Liver (tissue), 8 donors: ENCODE measurements at regions not wholly inside any gene's neighbourhood (a gene's known extent, or its start where the extent isn't known, plus 50 kb on each side); places are given as distances from the start of the nearest gene placed in this dataset.

Source experiments
- DNase-seq: peaks from one replicate; pipeline ENCODE4 v3.0.0-alpha.2; 2017; ENCODE audit warnings: low spot score
- H3K27ac ChIP-seq, 2 donors: one replicate each; pipeline ENCODE4 v1.7.0; 2013; ENCODE audit warnings: inconsistent platforms in 2 of 2, low read length in 2 of 2, control low read depth in 1 of 2, low read depth in 1 of 2, mild to moderate bottlenecking in 1 of 2
- H3K27me3 ChIP-seq, 4 donors: one replicate each; pipeline versions ENCODE4 v1.6.1 to v1.7.0; 2013; ENCODE audit warnings: low read length in 3 of 4, inconsistent platforms in 1 of 4, mild to moderate bottlenecking in 1 of 4, moderate library complexity in 1 of 4; ENCODE audit not compliant: control insufficient read depth in 4 of 4, insufficient read depth in 4 of 4
- H3K36me3 ChIP-seq, 4 donors: one replicate each; pipeline versions ENCODE4 v1.6.1 to v1.7.0; 2013; ENCODE audit warnings: low read length in 3 of 4, mild to moderate bottlenecking in 3 of 4, low read depth in 1 of 4, moderate library complexity in 1 of 4; ENCODE audit not compliant: control insufficient read depth in 4 of 4, insufficient read depth in 3 of 4
- H3K4me1 ChIP-seq, 4 donors: one replicate each; pipeline versions ENCODE4 v1.6.1 to v1.7.0; 2013; ENCODE audit warnings: low read length in 3 of 4, mild to moderate bottlenecking in 3 of 4, moderate library complexity in 1 of 4; ENCODE audit not compliant: control insufficient read depth in 4 of 4, insufficient read depth in 4 of 4
- H3K4me3 ChIP-seq, 3 donors: one replicate each; pipeline versions ENCODE4 v1.6.1 to v1.7.0; 2013; ENCODE audit warnings: low read length in 3 of 3, control low read depth in 1 of 3, low read depth in 1 of 3, mild to moderate bottlenecking in 1 of 3
- H3K9ac ChIP-seq, 2 donors: one replicate each; pipeline ENCODE4 v1.7.0; 2013; ENCODE audit warnings: low read length in 2 of 2, mild to moderate bottlenecking in 2 of 2, moderate library complexity in 2 of 2, control low read depth in 1 of 2, low read depth in 1 of 2
- H3K9me3 ChIP-seq, 4 donors: one replicate each; pipeline versions ENCODE4 v1.6.1 to v1.7.0; 2013; ENCODE audit warnings: low read length in 3 of 4; ENCODE audit not compliant: control insufficient read depth in 4 of 4
- CTCF ChIP-seq: fragments of 150-350 bp; IDR thresholded peaks from 2 replicates; pipeline ENCODE4 v1.5.1; 2017; ENCODE audit warnings: improper control_type of control experiment, low read depth, low read length; ENCODE audit not compliant: missing input control
- FOXA1 ChIP-seq: IDR thresholded peaks from 2 replicates; pipeline ENCODE4 v1.6.1; 2016; ENCODE audit warnings: antibody characterized with exemption
- FOXA2 ChIP-seq: IDR thresholded peaks from 2 replicates; pipeline ENCODE4 v1.6.1; 2016; ENCODE audit warnings: antibody characterized with exemption
- GABPA ChIP-seq, 2 donors: IDR thresholded peaks in 1 of 2; conservative IDR thresholded peaks in 1 of 2; 2 replicates each; pipeline ENCODE4 v1.6.1; 2016; ENCODE audit warnings: antibody characterized with exemption in 2 of 2, mild to moderate bottlenecking in 1 of 2, moderate library complexity in 1 of 2
- JUND ChIP-seq, 2 donors: IDR thresholded peaks; 2 replicates each; pipeline ENCODE4 v1.6.1; 2016; ENCODE audit warnings: antibody characterized with exemption in 2 of 2
- MAX ChIP-seq: IDR thresholded peaks from 2 replicates; pipeline ENCODE4 v1.6.1; 2016; ENCODE audit warnings: antibody characterized with exemption
- NR2F2 ChIP-seq: IDR thresholded peaks from 2 replicates; pipeline ENCODE4 v1.6.1; 2016; ENCODE audit warnings: antibody characterized with exemption
- RAD21 ChIP-seq, 2 donors: IDR thresholded peaks; 2 replicates each; pipeline ENCODE4 v1.6.1; 2016; ENCODE audit warnings: antibody characterized with exemption in 2 of 2, mild to moderate bottlenecking in 2 of 2
- SP1 ChIP-seq: IDR thresholded peaks from 2 replicates; pipeline ENCODE4 v1.6.1; 2018; ENCODE audit warnings: antibody characterized with exemption, mild to moderate bottlenecking
- TAF1 ChIP-seq: conservative IDR thresholded peaks from 2 replicates; pipeline ENCODE4 v1.6.1; 2016; ENCODE audit warnings: antibody characterized with exemption, mild to moderate bottlenecking
- YY1 ChIP-seq: IDR thresholded peaks from 2 replicates; pipeline ENCODE4 v1.6.1; 2016; ENCODE audit warnings: antibody characterized with exemption, mild to moderate bottlenecking
- WGBS: extraction: QIAGEN DNeasy Blood & Tissue Kit; methylation state at CpG from one replicate; pipeline ENCODE4 v1.1.7; 2013; 5-methylcytosine and 5-hydroxymethylcytosine counted together
- TF ChIP-seq, protein P1 (sequence below): IDR thresholded peaks from 2 replicates; pipeline ENCODE4 v1.6.1; 2016; ENCODE audit warnings: antibody characterized with exemption, mild to moderate bottlenecking
- TF ChIP-seq, protein P2 (sequence below): IDR thresholded peaks from 2 replicates; pipeline ENCODE4 v1.6.1; 2016; ENCODE audit warnings: antibody characterized with exemption
- TF ChIP-seq, protein P3 (sequence below): IDR thresholded peaks from 2 replicates; pipeline ENCODE4 v1.6.1; 2016; ENCODE audit warnings: antibody characterized with exemption
- donor health status: healthy.
- donor health status: healthy.
- donor health status: healthy.
- donor health status: healthy.
- donor health status: healthy.

- WGBS, result 39% methylated on average over 11 of the region's 11 CpGs
- H3K9ac ChIP-seq, result no peak overlapping the region
- no peaks in the 10 kb centered on the region for H3K9me3 ChIP-seq
- peaks cover 0 to 7% (median 0%) of the 10 kb centered on the region in 4 donors for H3K4me1 ChIP-seq
- H3K27ac ChIP-seq, result no peak overlapping the region
- H3K4me3 ChIP-seq, result no peak overlapping the region
- no peaks in the 10 kb centered on the region for H3K36me3 ChIP-seq
- peaks cover 0 to 5% (median 3%) of the 10 kb centered on the region in 4 donors for H3K27me3 ChIP-seq
- no peak for DNase-seq
- TF ChIP-seq, protein P1, sequence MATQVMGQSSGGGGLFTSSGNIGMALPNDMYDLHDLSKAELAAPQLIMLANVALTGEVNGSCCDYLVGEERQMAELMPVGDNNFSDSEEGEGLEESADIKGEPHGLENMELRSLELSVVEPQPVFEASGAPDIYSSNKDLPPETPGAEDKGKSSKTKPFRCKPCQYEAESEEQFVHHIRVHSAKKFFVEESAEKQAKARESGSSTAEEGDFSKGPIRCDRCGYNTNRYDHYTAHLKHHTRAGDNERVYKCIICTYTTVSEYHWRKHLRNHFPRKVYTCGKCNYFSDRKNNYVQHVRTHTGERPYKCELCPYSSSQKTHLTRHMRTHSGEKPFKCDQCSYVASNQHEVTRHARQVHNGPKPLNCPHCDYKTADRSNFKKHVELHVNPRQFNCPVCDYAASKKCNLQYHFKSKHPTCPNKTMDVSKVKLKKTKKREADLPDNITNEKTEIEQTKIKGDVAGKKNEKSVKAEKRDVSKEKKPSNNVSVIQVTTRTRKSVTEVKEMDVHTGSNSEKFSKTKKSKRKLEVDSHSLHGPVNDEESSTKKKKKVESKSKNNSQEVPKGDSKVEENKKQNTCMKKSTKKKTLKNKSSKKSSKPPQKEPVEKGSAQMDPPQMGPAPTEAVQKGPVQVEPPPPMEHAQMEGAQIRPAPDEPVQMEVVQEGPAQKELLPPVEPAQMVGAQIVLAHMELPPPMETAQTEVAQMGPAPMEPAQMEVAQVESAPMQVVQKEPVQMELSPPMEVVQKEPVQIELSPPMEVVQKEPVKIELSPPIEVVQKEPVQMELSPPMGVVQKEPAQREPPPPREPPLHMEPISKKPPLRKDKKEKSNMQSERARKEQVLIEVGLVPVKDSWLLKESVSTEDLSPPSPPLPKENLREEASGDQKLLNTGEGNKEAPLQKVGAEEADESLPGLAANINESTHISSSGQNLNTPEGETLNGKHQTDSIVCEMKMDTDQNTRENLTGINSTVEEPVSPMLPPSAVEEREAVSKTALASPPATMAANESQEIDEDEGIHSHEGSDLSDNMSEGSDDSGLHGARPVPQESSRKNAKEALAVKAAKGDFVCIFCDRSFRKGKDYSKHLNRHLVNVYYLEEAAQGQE, result no peak
- no peak for TF ChIP-seq YY1
- TF ChIP-seq GABPA (IDR thresholded peaks at IDR 0.05 in 1 of 2, conservative IDR thresholded peaks at IDR 0.05 in 1 of 2), result no peak
- TF ChIP-seq CTCF, result no peak
- no peak for TF ChIP-seq JUND (IDR thresholded peaks at IDR 0.05)
- TF ChIP-seq, protein P2, sequence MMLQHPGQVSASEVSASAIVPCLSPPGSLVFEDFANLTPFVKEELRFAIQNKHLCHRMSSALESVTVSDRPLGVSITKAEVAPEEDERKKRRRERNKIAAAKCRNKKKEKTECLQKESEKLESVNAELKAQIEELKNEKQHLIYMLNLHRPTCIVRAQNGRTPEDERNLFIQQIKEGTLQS, result no peak
- no peak for TF ChIP-seq FOXA2
- no peak for TF ChIP-seq TAF1
- no peak for TF ChIP-seq SP1
Measured at GRCh38 chr11:131195661-131196517, 174.5 kb upstream of the NTM start.

DNA sequence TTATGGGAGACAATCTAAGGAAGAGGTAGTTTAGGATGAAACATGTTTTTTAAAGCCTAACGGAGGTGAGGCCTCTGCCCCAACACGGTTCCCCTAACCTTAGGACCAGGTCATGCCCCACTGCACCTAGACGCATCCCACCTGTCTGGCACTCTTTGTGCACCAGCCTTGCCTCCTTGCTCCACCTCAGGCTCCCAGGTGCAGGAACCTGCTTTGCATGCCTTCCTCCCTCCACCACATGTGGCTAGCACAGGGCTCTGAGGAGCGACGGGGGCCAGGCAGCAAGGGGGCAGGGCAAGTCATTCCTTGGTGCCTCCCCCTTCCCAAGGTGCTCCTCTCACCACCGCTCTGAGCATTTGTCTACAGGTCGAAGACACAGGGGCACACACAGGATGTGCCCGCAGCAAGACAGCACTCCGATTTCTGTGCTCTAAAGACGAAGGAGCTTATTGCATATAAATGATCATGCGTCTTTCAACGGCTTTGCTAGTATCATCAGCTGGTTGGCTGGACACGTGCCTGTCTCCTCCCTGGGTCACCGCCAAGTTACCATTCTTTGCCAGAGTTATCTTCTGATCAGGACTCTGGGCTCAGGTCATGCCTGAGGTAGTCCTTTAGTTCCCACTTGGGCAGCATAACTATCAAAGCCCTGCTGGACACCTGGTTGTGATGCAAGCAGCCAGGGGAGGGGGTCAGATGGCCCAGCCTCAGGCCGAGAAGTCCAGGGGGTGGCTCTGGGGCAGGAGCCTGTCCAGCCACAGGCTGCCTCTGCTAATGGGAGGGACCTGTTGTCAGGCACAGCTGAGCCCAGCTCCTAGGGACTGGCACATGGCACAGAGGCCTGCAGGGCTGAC lies 172.0 kb upstream of the NTM start:
- H3K36me3 ChIP-seq, result no peaks in the 10 kb centered on the region
- H3K27me3 ChIP-seq, result peaks cover 0 to 8% (median 3%) of the 10 kb centered on the region in 4 donors
- no peak overlapping the region for H3K9ac ChIP-seq
- H3K9me3 ChIP-seq, result no peaks in the 10 kb centered on the region
- WGBS, result 75% methylated on average over 15 of the region's 15 CpGs
- H3K4me1 ChIP-seq, result peaks cover 0 to 7% (median 0%) of the 10 kb centered on the region in 4 donors
- H3K27ac ChIP-seq, result no peak overlapping the region
- DNase-seq, result no peak
- H3K4me3 ChIP-seq, result no peak overlapping the region
- TF ChIP-seq CTCF, result no peak
- TF ChIP-seq, protein P1, result no peak
- TF ChIP-seq YY1, result no peak
- no peak for TF ChIP-seq RAD21 (IDR thresholded peaks at IDR 0.05)
- no peak for TF ChIP-seq NR2F2
- no peak for TF ChIP-seq MAX
- TF ChIP-seq GABPA (IDR thresholded peaks at IDR 0.05 in 1 of 2, conservative IDR thresholded peaks at IDR 0.05 in 1 of 2), result no peak
- TF ChIP-seq FOXA1, result no peak
- TF ChIP-seq FOXA2, result no peak
- TF ChIP-seq, protein P3, sequence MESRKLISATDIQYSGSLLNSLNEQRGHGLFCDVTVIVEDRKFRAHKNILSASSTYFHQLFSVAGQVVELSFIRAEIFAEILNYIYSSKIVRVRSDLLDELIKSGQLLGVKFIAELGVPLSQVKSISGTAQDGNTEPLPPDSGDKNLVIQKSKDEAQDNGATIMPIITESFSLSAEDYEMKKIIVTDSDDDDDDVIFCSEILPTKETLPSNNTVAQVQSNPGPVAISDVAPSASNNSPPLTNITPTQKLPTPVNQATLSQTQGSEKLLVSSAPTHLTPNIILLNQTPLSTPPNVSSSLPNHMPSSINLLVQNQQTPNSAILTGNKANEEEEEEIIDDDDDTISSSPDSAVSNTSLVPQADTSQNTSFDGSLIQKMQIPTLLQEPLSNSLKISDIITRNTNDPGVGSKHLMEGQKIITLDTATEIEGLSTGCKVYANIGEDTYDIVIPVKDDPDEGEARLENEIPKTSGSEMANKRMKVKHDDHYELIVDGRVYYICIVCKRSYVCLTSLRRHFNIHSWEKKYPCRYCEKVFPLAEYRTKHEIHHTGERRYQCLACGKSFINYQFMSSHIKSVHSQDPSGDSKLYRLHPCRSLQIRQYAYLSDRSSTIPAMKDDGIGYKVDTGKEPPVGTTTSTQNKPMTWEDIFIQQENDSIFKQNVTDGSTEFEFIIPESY, result no peak
- TF ChIP-seq SP1, result no peak
